GM23248 (cell line): ENCODE measurements at regions not wholly inside any gene's neighbourhood (a gene's known extent, or its start where the extent isn't known, plus 50 kb on each side); places are given as distances from the start of the nearest gene placed in this dataset.

Experiments used
- EZH2 ChIP-seq: fragments of 200-600 bp; sonication (generic); IDR thresholded peaks from 2 replicates; pipeline ENCODE4 v1.6.1; 2018; ENCODE audit warnings: antibody characterized with exemption, mild to moderate bottlenecking; ENCODE audit not compliant: insufficient read depth, poor library complexity, severe bottlenecking
- EZH2phosphoT487 ChIP-seq: fragments of 200-600 bp; sonication (generic); IDR thresholded peaks from 2 replicates; pipeline ENCODE4 v1.6.1; 2018; ENCODE audit warnings: antibody characterized with exemption, moderate library complexity, mild to moderate bottlenecking, low read depth; ENCODE audit not compliant: insufficient read depth

DNA sequence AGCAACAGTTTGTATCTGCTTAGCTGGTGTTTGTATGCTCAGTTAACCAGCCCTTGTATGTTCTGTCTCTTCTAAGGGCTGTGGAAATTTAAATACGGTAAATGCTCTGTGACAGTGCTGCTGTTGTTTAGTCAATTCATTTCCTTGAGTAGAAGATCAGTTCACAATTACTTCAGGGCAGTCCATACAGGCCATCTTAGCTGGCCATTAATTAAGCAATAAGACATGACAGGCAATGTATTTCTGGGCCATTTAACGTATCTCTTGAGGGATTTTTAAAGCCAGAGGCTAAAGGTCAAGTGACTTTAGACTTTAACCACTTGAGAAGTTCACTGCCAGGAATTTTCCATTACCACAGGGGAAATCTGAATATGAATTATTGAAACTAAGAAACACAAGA is 351.8 kb downstream of the ZIC1 start:
- TF ChIP-seq EZH2, result no peak
- TF ChIP-seq EZH2phosphoT487, result no peak
